OCI-LY3 (cell line): ENCODE measurements at regions not wholly inside any gene's neighbourhood (a gene's known extent, or its start where the extent isn't known, plus 50 kb on each side); places are given as distances from the start of the nearest gene placed in this dataset.

Source experiments
- H2AFZ ChIP-seq: fragments of 200-600, 300-600 bp; shearing (Covaris generic); 2 replicates; pipeline ENCODE4 v1.6.0; 2014; ENCODE audit warnings: antibody characterized with exemption, low read depth, low read length
- H3K27ac ChIP-seq: fragments of 200-600, 300-600 bp; sonication (generic); 2 replicates; pipeline ENCODE4 v1.5.1; 2014; ENCODE audit warnings: mild to moderate bottlenecking, low read length, moderate library complexity, mixed read lengths
- H3K27me3 ChIP-seq: fragments of 200-600, 300-600 bp; sonication (generic); 2 replicates; pipeline ENCODE4 v1.6.1; 2014; ENCODE audit warnings: low read depth, low read length, mixed read lengths
- H3K36me3 ChIP-seq: fragments of 200-600, 300-600 bp; sonication (generic); replicated peaks from 2 replicates; pipeline ENCODE3; 2014; ENCODE audit warnings: low read depth, low read length, mixed read lengths
- H3K4me1 ChIP-seq: fragments of 300-600, 200-600 bp; sonication (generic); 2 replicates; pipeline ENCODE4 v1.6.1; 2014; ENCODE audit warnings: low read length, mixed read lengths
- H3K4me2 ChIP-seq: fragments of 200-600, 300-600 bp; sonication (generic); 2 replicates; pipeline ENCODE4 v1.6.1; 2014; ENCODE audit warnings: low read length, mixed read lengths
- H3K4me3 ChIP-seq: fragments of 300-600, 200-600 bp; sonication (generic); 2 replicates; pipeline ENCODE4 v1.5.1; 2014; ENCODE audit warnings: antibody characterized with exemption, mild to moderate bottlenecking, low read length, moderate library complexity
- H3K79me2 ChIP-seq: fragments of 300-600, 200-600 bp; shearing (Covaris generic); 2 replicates; pipeline ENCODE4 v1.6.1; 2014; ENCODE audit warnings: mild to moderate bottlenecking, low read length, mixed read lengths
- H3K9ac ChIP-seq: fragments of 300-600, 200-600 bp; shearing (Covaris generic); 2 replicates; pipeline ENCODE4 v1.6.0; 2014; ENCODE audit warnings: mild to moderate bottlenecking, low read length, moderate library complexity
- H3K9me3 ChIP-seq: fragments of 200-600, 300-600 bp; shearing (Covaris generic); 2 replicates; pipeline ENCODE4 v1.6.1; 2014; ENCODE audit warnings: low read length, mixed read lengths; ENCODE audit not compliant: insufficient read depth
- H4K20me1 ChIP-seq: fragments of 200-600, 300-600 bp; sonication (generic); 2 replicates; pipeline ENCODE4 v1.6.1; 2016; ENCODE audit warnings: low read length, mixed read lengths; ENCODE audit not compliant: insufficient read depth
- EZH2phosphoT487 ChIP-seq: fragments of 200-600 bp; shearing (Covaris generic); IDR thresholded peaks from 2 replicates; pipeline ENCODE4 v1.6.1; 2018; ENCODE audit warnings: antibody characterized with exemption, mixed run types, low read depth
- TF ChIP-seq, protein P1 (sequence below): fragments of 200-600, 300-600 bp; sonication (generic); IDR thresholded peaks from 2 replicates; pipeline ENCODE4 v1.5.1; 2014; ENCODE audit warnings: antibody characterized with exemption, low read length, low read depth

- H3K4me3 ChIP-seq: no peak overlapping the region
- no peaks in the 10 kb centered on the region for H3K79me2 ChIP-seq
- H4K20me1 ChIP-seq: no peaks in the 10 kb centered on the region
- H3K4me1 ChIP-seq: no peaks in the 10 kb centered on the region
- no peak for TF ChIP-seq EZH2phosphoT487
- TF ChIP-seq, protein P1, sequence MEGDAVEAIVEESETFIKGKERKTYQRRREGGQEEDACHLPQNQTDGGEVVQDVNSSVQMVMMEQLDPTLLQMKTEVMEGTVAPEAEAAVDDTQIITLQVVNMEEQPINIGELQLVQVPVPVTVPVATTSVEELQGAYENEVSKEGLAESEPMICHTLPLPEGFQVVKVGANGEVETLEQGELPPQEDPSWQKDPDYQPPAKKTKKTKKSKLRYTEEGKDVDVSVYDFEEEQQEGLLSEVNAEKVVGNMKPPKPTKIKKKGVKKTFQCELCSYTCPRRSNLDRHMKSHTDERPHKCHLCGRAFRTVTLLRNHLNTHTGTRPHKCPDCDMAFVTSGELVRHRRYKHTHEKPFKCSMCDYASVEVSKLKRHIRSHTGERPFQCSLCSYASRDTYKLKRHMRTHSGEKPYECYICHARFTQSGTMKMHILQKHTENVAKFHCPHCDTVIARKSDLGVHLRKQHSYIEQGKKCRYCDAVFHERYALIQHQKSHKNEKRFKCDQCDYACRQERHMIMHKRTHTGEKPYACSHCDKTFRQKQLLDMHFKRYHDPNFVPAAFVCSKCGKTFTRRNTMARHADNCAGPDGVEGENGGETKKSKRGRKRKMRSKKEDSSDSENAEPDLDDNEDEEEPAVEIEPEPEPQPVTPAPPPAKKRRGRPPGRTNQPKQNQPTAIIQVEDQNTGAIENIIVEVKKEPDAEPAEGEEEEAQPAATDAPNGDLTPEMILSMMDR: no peak
- no peaks in the 10 kb centered on the region for H3K9me3 ChIP-seq
- H3K27ac ChIP-seq: no peak overlapping the region
- H3K27me3 ChIP-seq: no peaks in the 10 kb centered on the region
- no peaks in the 10 kb centered on the region for H3K36me3 ChIP-seq
- no peak overlapping the region for H3K4me2 ChIP-seq
- no peak overlapping the region for H2AFZ ChIP-seq
- no peak overlapping the region for H3K9ac ChIP-seq
Measured at GRCh38 chr1:14485285-14485684, 113.2 kb upstream of the KAZN start.

- H3K9me3 ChIP-seq: no peaks in the 10 kb centered on the region
- H2AFZ ChIP-seq: no peak overlapping the region
- H3K27me3 ChIP-seq: no peaks in the 10 kb centered on the region
- no peaks in the 10 kb centered on the region for H3K36me3 ChIP-seq
- no peak overlapping the region for H3K9ac ChIP-seq
- TF ChIP-seq, protein P1: no peak
- no peak for TF ChIP-seq EZH2phosphoT487
- no peak overlapping the region for H3K4me2 ChIP-seq
- no peaks in the 10 kb centered on the region for H3K79me2 ChIP-seq
- no peak overlapping the region for H3K4me3 ChIP-seq
- H3K4me1 ChIP-seq: no peaks in the 10 kb centered on the region
- H3K27ac ChIP-seq: no peak overlapping the region
- H4K20me1 ChIP-seq: no peaks in the 10 kb centered on the region
Measured at GRCh38 chr1:14486401-14487201, 111.9 kb upstream of the KAZN start.

DNA sequence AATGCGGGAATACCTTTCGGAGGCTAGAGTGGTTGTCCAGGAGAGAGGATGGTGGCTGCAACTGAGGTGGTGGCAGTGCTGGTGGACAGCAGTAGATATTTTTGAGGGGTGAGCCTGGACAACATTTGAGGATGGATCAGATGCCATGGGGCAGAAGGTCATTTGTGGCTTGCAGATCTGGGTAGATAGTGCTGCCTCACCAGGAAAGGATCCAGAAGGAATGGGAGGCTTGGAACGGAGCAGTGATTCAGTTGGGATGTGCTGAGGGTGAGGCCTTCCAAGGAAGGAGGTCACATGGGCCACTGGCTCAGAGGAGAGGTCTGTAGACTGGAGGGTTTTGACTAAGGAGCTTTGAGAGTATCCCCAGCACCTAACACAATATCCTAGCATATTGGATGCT, 110.8 kb upstream of the KAZN start:
- TF ChIP-seq, protein P1: no peak
- no peak for TF ChIP-seq EZH2phosphoT487
- Histone ChIP-seq H3K27me3 (no peaks in the 10 kb centered on the region), H2AFZ (no peak overlapping the region), H3K4me1 (no peaks in the 10 kb centered on the region), H3K9ac (no peak overlapping the region), H3K27ac (no peak overlapping the region), H3K4me3 (no peak overlapping the region), H4K20me1 (no peaks in the 10 kb centered on the region), H3K4me2 (no peak overlapping the region), H3K79me2 (no peaks in the 10 kb centered on the region), H3K36me3 (no peaks in the 10 kb centered on the region), H3K9me3 (no peaks in the 10 kb centered on the region)

DNA sequence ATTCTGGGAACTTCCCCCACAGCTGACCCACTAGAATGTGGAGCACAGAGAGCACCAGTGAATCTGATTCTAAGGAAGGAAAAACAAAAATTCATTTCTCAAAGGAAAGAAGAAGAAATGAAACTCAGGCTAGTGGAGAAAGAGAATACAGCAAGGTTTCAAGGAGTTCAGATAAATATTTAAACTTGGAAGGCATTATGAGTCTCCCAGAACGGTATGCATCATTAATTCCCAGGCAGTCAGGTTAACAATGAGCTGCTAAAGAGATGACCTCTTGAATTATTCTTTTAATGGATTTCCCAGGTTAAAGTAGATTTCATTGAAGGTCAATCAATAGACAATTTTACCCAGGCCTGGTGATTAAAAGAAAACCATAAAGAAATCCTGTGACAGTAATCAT, 103.6 kb upstream of the KAZN start:
- TF ChIP-seq, protein P1: no peak
- no peak for TF ChIP-seq EZH2phosphoT487
- Histone ChIP-seq H3K27ac (no peak overlapping the region), H3K9ac (no peak overlapping the region), H3K4me3 (no peak overlapping the region), H4K20me1 (no peaks in the 10 kb centered on the region), H3K36me3 (no peaks in the 10 kb centered on the region), H3K27me3 (no peaks in the 10 kb centered on the region), H3K9me3 (no peaks in the 10 kb centered on the region), H3K4me2 (no peak overlapping the region), H3K79me2 (no peaks in the 10 kb centered on the region), H2AFZ (no peak overlapping the region), H3K4me1 (no peaks in the 10 kb centered on the region)
